ENCODE measurements at regions not wholly inside any gene's neighbourhood (a gene's known extent, or its start where the extent isn't known, plus 50 kb on each side); places are given as distances from the start of the nearest gene placed in this dataset.

DNA sequence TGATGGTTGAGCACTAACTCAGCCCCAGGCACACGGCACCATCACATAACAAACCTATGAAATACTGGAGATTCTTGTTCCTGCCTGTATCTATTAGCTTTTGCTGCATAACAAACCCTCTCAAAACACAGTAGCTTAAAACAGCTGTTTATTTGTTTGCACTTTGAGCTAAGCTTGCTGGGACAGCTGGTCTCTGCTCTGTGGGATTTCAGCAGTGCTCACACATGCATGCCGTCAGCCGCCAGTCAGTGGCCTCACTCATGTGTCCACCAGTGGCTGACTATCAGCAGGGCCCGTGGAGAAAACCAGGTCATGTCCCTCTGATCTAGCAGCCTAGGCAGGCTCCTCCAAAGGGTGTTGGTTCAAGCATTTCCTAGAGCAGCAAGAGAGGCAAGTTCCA, 52.8 kb upstream of the RAB12 start:
- POLR2A ChIA-PET = no interaction called here
- H3K36me3 Mint-ChIP-seq = no peaks in the 10 kb centered on the region

More for the DNA sequence above, 52.8 kb upstream of the RAB12 start:
- DNase-seq = no peak
- H3K4me3 Mint-ChIP-seq = no peak overlapping the region
- ATAC-seq (replicated peaks in 1 of 4) = no peak
- CTCF ChIA-PET = interaction anchor here (0.5 to 0.6 kb wide), 2 partner anchors 341 to 975 kb away, joined by 3 read pairs; no protein-coding TSS in a partner anchor
- Histone ChIP-seq H3K4me1 (ENCODE audit: control insufficient read depth in 1 of 2, extremely low read depth in 1 of 2, insufficient read depth in 2 of 2, low read length in 2 of 2) (no peaks in the 10 kb centered on the region), H3K27me3 (replicated peaks in 1 of 2; ENCODE audit: control insufficient read depth in 2 of 2, extremely low read depth in 1 of 2, insufficient read depth in 2 of 2, low read length in 1 of 2) (no peaks in the 10 kb centered on the region), H3K9me3 (no peaks in the 10 kb centered on the region), H3K36me3 (ENCODE audit: control insufficient read depth in 2 of 2, extremely low read depth in 1 of 2, insufficient read depth in 1 of 2, low read length in 1 of 2) (no peaks in the 10 kb centered on the region), H3K27ac (ENCODE audit: low read length) (no peak overlapping the region), H3K4me3 (ENCODE audit: control insufficient read depth in 1 of 2, extremely low read depth in 1 of 2, low read length in 1 of 2) (no peak overlapping the region)
- H3K9me3 Mint-ChIP-seq = no peaks in the 10 kb centered on the region
- H3K27ac Mint-ChIP-seq = no peak overlapping the region
- no peaks in the 10 kb centered on the region for H3K4me1 Mint-ChIP-seq
- 88% methylated on average over 4 of the region's 4 CpGs for WGBS (ENCODE audit: insufficient coverage)
- peaks cover 4 to 6% of the 10 kb centered on the region in 2 donors for H3K27me3 Mint-ChIP-seq

Data from T-cell (primary cell).